Fibroblast of peridontal ligament (primary cell): ENCODE measurements at regions not wholly inside any gene's neighbourhood (a gene's known extent, or its start where the extent isn't known, plus 50 kb on each side); places are given as distances from the start of the nearest gene placed in this dataset.

ENCODE experiments used
- DNase-seq: peaks from one replicate; pipeline ENCODE4 v3.0.0-alpha.2; 2010; ENCODE audit errors: extremely low read depth

GRCh38 chr16:80081846-80082245, 458.9 kb upstream of the DYNLRB2 start:
- no peak for DNase-seq

GRCh38 chr16:80080287-80080851, 460.4 kb upstream of the DYNLRB2 start:
- no peak for DNase-seq

DNA sequence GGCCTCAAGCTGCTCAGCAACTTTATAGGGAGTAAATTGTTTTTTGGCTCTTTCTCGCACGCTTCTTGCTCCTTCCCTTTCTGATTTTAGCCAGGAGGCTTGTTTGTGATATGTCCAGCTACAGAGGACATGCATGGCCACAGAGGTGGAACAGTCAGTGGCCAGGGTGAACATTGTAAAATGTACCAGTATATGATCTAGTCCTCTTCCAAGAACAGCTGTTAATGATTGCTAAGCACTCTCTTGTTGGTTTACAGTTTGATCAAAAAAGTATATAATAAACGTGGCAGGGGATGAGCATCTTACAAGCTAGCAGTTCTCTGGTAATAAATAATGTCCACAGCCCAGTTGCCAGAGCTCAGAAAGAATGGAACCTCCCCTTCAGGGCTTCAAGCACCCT, 461.7 kb upstream of the DYNLRB2 start:
- no peak for DNase-seq

GRCh38 chr16:80077696-80078095, 463.1 kb upstream of the DYNLRB2 start:
- DNase-seq = no peak

DNA sequence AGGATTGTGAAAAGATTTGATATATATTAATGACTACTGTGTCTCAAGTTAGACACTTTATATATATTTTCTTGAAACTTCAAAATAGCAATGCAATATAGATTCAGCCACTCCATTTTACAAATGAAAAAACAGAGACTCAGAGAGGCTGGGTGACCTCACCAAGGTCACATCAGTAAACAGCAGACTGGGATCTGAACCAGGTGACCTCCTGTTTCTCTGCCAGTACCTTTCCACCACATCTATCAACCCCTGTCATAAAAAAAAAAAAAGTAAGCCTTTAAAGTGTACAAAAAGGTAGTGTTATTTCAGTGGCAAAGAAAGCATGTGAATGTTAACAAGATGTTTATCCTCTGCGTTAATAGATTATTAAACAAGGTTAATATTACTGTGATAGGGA, 466.5 kb upstream of the DYNLRB2 start:
- DNase-seq = no peak

DNA sequence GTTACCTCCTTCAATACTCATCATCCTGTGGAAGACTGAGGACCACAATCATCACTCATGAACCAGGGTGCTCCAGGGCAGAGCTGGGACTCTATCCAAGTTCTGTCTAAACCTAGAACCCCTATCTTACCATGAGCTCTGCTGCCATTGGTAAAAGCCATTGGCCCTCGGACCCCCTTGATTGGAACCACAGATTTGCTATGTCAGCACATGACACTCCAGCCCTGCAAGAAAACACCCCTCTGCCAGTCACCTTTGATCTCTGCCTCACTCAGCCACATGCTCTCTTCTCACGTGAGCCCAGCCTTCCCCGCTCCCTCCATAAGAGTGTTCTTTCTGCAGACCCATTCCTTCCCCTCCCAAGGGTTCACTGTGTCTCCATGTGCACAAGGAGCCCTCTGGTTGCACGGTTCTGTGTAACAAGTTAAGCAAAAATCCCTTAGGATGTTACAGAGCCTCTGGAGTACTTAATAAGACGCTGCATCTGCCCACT, 468.8 kb upstream of the DYNLRB2 start:
- DNase-seq = no peak

DNA sequence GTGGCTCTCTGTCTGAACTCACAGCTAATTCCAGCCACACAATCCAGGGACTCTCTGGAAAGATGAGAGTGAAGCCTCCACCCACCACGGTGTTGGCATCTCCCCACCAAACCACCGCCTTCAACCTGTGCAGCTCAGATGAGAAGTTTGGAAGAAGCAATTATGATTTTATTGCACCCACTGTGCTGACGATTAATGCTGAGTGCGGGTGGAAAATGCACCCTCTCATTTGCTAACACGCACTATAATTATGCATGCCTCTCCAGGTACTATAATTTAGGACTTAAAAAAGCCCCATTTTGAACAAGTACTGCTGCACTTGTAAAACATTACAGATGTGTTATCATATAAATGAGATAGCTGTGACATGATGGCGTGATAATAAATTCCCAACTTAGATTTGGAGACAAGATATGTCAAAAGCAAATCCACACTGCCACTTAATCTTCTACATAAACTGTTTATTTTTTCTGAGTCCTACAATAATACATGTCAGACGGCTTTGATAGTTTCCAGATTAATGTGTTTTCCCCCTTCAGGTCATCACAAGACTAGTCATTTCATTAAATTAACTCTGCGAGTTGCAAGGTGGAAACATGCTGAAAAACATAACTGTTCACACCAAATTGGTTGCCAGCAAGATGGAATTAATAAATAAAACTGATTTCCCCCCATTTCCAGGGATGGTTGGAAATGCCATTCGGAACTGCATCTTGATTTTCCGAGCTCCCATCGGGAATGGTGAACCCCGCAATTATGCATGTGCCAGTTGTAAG, 466.5 kb upstream of the MAF start:
- DNase-seq = no peak

- no peak for DNase-seq
Observed at GRCh38 chr16:80065541-80065940, 465.0 kb upstream of the MAF start.

- no peak for DNase-seq
Observed at GRCh38 chr16:80063713-80064069, 463.2 kb upstream of the MAF start.

- DNase-seq = no peak
Observed at GRCh38 chr16:80063031-80063712, 462.6 kb upstream of the MAF start.

- no peak for DNase-seq
Observed at GRCh38 chr16:80062361-80063030, 462.0 kb upstream of the MAF start.

DNA sequence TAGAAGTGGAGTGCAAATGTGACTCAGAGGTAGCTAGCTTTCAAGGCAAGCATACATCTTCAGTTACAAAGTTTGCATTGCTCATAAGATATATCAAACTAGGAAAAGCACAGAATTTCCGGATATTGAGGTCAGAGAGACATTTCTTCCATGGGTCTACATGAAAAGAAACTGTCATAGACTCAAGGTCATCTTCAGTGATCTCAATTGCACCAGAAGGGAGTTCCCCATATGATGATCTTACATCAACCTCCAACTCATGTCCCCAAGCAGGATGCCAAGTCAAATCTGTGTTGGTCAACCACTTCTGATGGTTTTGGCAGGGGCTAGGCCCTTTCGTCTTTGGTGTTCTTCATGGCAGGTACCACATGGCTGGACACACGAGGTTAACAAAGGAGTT, 459.9 kb upstream of the MAF start:
- no peak for DNase-seq

- DNase-seq = no peak
Observed at GRCh38 chr16:80059836-80060235, 459.3 kb upstream of the MAF start.

DNA sequence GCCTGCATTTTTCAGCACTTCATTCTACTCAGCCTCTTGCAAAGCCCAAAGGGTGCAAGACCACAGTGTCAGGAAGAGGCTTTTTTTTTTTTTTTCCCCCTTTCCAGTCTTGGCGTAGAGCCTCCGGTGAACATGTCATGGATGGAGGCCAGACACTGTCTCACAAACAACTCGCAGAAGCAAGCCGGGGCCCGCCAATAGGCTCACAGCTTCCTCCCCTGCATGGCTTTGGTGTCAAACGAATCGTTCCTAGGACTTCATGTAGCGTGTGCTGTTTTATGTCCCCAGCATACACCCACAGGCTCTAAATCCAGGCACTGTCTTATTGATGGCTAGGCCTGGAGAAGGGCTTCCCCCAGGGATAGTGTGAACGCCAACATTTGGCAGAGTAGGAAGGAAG, 457.7 kb upstream of the MAF start:
- no peak for DNase-seq

GRCh38 chr16:80056324-80056723, 455.8 kb upstream of the MAF start:
- peak; percentile 46 for DNase-seq

- DNase-seq = no peak
Observed at GRCh38 chr16:80055831-80056230, 455.3 kb upstream of the MAF start.

GRCh38 chr16:80054647-80055046, 454.1 kb upstream of the MAF start:
- DNase-seq = no peak

- DNase-seq = no peak
Observed at GRCh38 chr16:80051040-80051439, 450.5 kb upstream of the MAF start.

DNA sequence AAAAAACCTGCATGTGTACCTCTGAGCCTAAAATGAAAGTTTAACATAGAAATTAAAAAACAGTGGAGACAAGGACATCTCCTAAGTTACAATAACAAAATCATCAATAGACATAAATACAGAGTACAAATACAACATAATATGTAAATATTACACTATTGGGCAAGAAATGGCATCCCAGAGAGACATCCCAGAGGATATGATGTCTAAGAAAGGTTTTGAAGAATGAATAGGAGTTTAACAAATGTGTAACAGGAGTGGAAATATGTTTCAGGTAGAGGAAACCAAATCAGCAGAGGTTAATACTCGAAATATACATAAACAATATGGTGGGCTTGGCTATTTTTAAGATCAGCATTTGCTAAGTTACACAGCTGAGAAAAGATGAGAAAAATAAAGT, 447.7 kb upstream of the MAF start:
- DNase-seq = no peak

DNA sequence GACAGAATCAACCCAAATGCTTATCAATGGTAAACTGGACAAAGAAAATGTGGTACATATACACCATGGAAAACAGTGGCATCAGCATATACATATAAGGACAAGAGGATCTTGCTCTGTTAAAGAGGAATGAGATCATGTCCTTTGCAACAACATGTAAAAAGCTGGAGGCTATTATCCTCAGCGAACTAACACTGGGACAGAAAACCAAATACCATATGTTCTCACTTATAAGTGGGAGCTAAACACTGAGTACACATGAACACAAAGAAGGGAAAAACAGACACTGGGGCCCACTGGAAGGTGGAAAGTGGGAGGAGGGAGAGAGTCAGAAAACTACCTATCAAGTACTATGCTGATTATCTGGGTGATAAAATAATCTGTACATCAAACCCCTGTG, 447.3 kb upstream of the MAF start:
- peak; percentile 6 for DNase-seq

- no peak for DNase-seq
Observed at GRCh38 chr16:80046848-80047247, 446.3 kb upstream of the MAF start.

- DNase-seq = no peak
Observed at GRCh38 chr16:80046261-80046660, 445.7 kb upstream of the MAF start.

DNA sequence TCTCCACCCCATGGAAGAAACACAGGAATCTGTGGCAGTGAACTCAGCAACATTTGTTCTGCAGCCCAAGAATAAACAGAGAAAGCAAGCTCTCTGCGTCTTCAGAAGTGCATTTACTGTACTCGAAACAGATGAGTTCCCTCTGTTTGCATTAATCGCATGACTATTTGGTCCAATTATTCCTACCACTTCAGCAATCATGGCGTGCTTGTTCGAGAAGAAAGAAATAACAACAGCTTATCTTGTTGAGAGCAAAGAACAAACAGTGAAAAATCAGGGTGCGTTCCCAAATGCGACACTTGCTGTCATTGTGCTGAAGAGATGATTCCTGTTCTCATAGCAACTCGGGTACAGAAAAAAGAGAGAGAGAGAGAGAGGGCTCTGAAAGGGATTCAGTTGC, 445.3 kb upstream of the MAF start:
- no peak for DNase-seq
